22Rv1 (cell line): ENCODE measurements at regions not wholly inside any gene's neighbourhood (a gene's known extent, or its start where the extent isn't known, plus 50 kb on each side); places are given as distances from the start of the nearest gene placed in this dataset.

Experiments used
- ZFX ChIP-seq: fragments of 450-650 bp; IDR thresholded peaks from 2 replicates; pipeline ENCODE4 v1.6.1; 2017; ENCODE audit warnings: antibody characterized with exemption, borderline replicate concordance
- TF ChIP-seq, protein P1 (sequence below): fragments of 450-650 bp; IDR thresholded peaks from 2 replicates; pipeline ENCODE4 v1.5.1; 2017; ENCODE audit warnings: mild to moderate bottlenecking

DNA sequence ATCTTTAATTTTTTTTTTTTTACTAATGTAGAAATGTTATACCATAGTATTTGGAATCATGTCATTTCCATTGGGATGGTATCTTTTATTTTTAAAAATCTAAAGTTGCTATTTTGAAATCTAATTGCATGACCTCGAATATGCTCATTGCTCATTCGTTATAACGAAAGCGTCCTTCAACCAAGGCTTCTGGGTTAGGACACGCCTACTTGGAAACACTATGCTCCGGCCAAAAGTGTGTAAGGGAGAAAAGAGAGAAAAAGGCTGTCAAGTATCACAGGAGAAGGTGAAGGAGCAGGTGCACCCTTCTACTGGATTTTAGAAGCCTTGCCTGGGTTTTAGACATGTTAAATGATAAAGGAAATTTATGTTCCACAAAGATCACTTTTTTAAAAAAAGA lies 465.9 kb upstream of the ID2 start:
- TF ChIP-seq, protein P1, sequence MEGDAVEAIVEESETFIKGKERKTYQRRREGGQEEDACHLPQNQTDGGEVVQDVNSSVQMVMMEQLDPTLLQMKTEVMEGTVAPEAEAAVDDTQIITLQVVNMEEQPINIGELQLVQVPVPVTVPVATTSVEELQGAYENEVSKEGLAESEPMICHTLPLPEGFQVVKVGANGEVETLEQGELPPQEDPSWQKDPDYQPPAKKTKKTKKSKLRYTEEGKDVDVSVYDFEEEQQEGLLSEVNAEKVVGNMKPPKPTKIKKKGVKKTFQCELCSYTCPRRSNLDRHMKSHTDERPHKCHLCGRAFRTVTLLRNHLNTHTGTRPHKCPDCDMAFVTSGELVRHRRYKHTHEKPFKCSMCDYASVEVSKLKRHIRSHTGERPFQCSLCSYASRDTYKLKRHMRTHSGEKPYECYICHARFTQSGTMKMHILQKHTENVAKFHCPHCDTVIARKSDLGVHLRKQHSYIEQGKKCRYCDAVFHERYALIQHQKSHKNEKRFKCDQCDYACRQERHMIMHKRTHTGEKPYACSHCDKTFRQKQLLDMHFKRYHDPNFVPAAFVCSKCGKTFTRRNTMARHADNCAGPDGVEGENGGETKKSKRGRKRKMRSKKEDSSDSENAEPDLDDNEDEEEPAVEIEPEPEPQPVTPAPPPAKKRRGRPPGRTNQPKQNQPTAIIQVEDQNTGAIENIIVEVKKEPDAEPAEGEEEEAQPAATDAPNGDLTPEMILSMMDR: no peak
- TF ChIP-seq ZFX: no peak
